NT2/D1 (cell line): ENCODE measurements at regions not wholly inside any gene's neighbourhood (a gene's known extent, or its start where the extent isn't known, plus 50 kb on each side); places are given as distances from the start of the nearest gene placed in this dataset.

ENCODE experiments used
- SUZ12 ChIP-seq: IDR thresholded peaks from 2 replicates; pipeline ENCODE4 v1.6.1; 2011; ENCODE audit not compliant: insufficient read length, insufficient read depth; ENCODE audit errors: extremely low read depth
- ZNF274 ChIP-seq: IDR thresholded peaks from 2 replicates; pipeline ENCODE4 v1.6.1; 2011; ENCODE audit warnings: mild to moderate bottlenecking, low read depth, low read length

GRCh38 chr16:65279576-65279975 lies 157.7 kb upstream of the CDH11 start:
- TF ChIP-seq ZNF274 = no peak
- no peak for TF ChIP-seq SUZ12
